Right atrium auricular region (tissue), 2 donors: ENCODE measurements at regions not wholly inside any gene's neighbourhood (a gene's known extent, or its start where the extent isn't known, plus 50 kb on each side); places are given as distances from the start of the nearest gene placed in this dataset.

Source experiments
- DNase-seq: peaks from one replicate; pipeline ENCODE4 v3.0.0-alpha.2; 2019; ENCODE audit warnings: low spot score
- H3K27ac ChIP-seq, 2 donors: fragments of 200-600 bp; sonication (generic); 1 replicate in 1 of 2; 2 replicates in 1 of 2; pipeline ENCODE4 v1.5.1; 2016 to 2019
- H3K27me3 ChIP-seq, 2 donors: fragments of 200-600 bp; sonication (generic); one replicate each; pipeline versions ENCODE4 v1.5.1 to v1.6.0; 2017 to 2019
- H3K36me3 ChIP-seq: fragments of 200-600 bp; sonication (generic); one replicate; pipeline ENCODE4 v1.5.1; 2016
- H3K4me1 ChIP-seq, 2 donors: fragments of 200-600 bp; sonication (generic); one replicate each; pipeline versions ENCODE4 v1.5.1 to v1.6.0; 2017 to 2019
- H3K4me3 ChIP-seq, 2 donors: fragments of 200-600 bp; sonication (generic); 1 replicate in 1 of 2; 2 replicates in 1 of 2; pipeline ENCODE4 v1.5.1; 2017 to 2019; ENCODE audit warnings: mild to moderate bottlenecking in 1 of 2, moderate library complexity in 1 of 2
- H3K9me3 ChIP-seq, 2 donors: fragments of 200-600 bp; sonication (generic); one replicate each; pipeline ENCODE4 v1.5.1; 2019
- TF ChIP-seq, protein P1 (sequence below), 2 donors: fragments of 200-600 bp; sonication (generic); IDR thresholded peaks; one replicate each; pipeline ENCODE4 v1.5.1; 2019; ENCODE audit warnings: antibody characterized with exemption in 2 of 2

DNA sequence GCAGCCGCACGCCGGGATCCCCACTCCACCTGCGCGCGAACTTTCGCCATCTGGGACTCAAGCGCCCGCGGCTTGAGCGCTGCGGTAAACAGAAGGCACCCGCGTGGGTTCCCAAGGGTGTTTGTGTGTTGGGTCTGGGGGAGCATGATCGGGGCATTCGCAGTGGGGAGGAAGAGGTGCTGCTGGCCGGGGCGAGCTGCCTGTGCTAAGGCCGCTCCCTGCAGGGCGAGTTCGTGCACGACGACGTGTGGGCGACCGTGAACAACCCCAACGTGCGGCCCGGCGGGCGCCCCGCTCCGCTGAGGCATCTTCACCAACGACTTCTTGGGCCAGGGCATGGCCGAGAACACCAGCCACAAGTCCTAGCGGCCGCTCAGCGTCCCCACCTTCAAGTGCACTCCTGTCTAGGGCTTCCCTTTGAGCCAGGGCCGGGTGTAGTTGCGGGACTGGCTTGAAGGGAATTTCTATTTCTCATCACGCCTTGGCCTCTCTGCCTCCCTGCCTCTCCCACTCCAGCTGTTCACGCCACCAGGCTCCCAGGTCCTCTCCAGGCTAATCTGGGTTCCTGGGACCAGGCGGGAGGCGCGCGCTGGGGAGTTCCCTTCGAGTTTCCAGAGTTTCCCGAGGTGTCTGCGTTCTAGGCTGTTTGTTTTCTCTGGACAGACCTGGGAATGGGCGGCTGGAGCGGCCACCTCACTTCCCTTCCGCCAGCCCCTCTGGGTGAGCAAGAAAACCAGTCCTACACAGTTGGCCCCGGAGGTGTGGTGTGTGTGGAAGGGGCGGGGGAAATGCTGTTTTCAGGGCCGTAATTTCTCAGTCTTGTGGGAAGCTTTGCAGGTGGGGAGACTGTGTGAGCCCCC is 417.8 kb upstream of the TMTC1 start:
- Histone ChIP-seq H3K4me1 (peaks cover 0 to 12% of the 10 kb centered on the region in 2 donors), H3K27me3 (no peaks in the 10 kb centered on the region), H3K4me3 (peak overlapping the region; percentile 16 to 47), H3K27ac (no peak overlapping the region), H3K36me3 (no peaks in the 10 kb centered on the region), H3K9me3 (no peaks in the 10 kb centered on the region)
- no peak for DNase-seq
- TF ChIP-seq, protein P1, sequence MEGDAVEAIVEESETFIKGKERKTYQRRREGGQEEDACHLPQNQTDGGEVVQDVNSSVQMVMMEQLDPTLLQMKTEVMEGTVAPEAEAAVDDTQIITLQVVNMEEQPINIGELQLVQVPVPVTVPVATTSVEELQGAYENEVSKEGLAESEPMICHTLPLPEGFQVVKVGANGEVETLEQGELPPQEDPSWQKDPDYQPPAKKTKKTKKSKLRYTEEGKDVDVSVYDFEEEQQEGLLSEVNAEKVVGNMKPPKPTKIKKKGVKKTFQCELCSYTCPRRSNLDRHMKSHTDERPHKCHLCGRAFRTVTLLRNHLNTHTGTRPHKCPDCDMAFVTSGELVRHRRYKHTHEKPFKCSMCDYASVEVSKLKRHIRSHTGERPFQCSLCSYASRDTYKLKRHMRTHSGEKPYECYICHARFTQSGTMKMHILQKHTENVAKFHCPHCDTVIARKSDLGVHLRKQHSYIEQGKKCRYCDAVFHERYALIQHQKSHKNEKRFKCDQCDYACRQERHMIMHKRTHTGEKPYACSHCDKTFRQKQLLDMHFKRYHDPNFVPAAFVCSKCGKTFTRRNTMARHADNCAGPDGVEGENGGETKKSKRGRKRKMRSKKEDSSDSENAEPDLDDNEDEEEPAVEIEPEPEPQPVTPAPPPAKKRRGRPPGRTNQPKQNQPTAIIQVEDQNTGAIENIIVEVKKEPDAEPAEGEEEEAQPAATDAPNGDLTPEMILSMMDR (IDR thresholded peaks at IDR 0.05) = peak in 1 of 2 donors; percentile 37

DNA sequence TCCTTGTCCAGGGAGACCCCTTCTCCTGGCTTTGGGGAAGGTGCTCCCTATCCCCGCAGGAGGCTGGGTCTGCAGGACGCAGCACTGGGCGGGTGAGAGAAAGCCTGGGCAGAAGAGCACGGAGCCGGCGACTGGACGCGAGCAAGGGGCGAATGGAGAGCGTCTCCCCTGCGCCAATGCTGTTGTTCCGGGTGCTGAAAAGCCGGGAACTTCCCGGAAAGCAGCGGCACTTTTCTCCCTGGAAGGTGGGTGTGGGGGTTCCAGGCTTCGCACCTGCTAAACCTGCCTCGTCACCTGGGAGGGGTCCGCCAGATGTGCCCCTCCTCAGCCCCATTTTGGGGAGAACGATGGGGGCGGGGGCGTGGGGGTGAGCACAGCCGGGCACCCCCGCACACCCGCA is 417.1 kb upstream of the TMTC1 start:
- TF ChIP-seq, protein P1 (IDR thresholded peaks at IDR 0.05) = no peak

DNA sequence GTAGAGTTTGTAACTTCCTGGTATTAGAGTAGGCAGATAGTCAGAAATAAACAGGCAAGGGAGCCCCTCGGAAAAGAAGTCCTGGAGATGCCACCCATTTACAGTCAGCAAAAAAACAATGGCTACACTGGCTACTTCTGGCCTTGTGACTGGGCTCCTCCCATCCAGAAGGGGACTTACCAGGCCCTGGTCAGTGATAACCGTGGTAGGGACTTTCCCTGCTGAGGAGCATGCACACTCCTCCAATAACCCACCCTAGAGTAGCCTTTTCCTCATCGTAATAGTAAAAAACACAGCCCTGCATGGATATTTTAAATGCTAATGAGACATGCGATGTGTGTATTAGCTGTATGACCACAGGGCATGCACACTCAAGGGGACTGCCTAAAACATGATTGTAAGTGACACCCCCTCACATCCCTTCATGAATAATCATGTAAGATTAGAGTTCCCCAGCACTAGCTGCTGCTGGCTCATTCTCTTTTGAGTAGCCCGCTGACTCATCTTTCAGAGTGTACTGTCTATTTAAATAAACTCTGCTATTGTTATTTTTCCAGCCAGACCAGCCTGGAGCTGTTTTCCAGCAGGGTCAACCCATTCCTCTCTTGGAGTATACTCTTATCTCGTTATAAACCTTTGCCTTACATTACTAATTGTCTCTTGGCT is 413.8 kb upstream of the TMTC1 start:
- Histone ChIP-seq H3K27me3 (no peaks in the 10 kb centered on the region), H3K36me3 (no peaks in the 10 kb centered on the region), H3K4me1 (peaks cover 0 to 12% of the 10 kb centered on the region in 2 donors), H3K27ac (no peak overlapping the region), H3K4me3 (no peak overlapping the region), H3K9me3 (no peaks in the 10 kb centered on the region)
- DNase-seq = no peak
- TF ChIP-seq, protein P1 (IDR thresholded peaks at IDR 0.05) = no peak

More for the DNA sequence above, 417.1 kb upstream of the TMTC1 start:
- Histone ChIP-seq H3K27ac (no peak overlapping the region), H3K27me3 (no peaks in the 10 kb centered on the region), H3K4me1 (peaks cover 0 to 12% of the 10 kb centered on the region in 2 donors), H3K4me3 (peak overlapping the region; percentile 16 to 47), H3K36me3 (no peaks in the 10 kb centered on the region), H3K9me3 (no peaks in the 10 kb centered on the region)
- DNase-seq = no peak

DNA sequence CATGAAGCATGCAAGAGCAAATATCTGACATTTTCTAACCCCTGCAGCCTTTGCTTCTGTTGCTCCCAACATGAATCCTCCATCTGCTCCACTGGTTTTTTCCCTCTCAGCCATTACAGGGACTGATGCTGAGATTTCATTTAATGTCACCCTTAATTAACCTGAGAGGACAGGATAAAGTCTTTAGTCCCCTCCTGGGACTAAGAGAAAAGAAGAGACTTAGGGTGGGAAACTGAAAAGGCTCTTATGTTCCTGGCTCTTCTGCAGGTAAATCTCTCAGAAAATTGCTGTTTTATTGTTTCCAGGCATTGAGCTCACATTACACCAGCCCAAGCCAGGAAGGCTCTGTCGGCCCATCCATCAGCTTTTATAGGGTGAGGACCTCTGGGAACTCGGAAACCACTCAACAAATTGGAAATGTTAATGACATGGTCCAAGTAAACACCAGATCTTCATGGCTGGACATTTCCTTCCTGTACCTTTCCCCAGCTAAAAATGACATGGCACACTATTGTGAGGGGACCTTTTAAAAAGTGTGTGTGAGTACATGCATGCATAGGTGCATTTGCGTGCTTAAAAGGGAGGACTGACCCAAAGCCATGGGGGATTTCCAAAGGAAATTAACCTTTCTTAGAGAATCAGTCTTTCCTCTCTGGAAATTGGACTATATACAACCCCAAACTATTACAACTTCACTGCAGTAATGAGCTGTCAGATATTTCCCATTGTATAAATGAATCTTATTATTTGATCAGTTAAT is 408.1 kb upstream of the TMTC1 start:
- no peak overlapping the region for H3K4me3 ChIP-seq
- no peak for DNase-seq
- H3K4me1 ChIP-seq = no peaks in the 10 kb centered on the region
- no peaks in the 10 kb centered on the region for H3K36me3 ChIP-seq
- no peaks in the 10 kb centered on the region for H3K27me3 ChIP-seq
- no peaks in the 10 kb centered on the region for H3K9me3 ChIP-seq
- no peak overlapping the region for H3K27ac ChIP-seq
- TF ChIP-seq, protein P1 (IDR thresholded peaks at IDR 0.05) = no peak

DNA sequence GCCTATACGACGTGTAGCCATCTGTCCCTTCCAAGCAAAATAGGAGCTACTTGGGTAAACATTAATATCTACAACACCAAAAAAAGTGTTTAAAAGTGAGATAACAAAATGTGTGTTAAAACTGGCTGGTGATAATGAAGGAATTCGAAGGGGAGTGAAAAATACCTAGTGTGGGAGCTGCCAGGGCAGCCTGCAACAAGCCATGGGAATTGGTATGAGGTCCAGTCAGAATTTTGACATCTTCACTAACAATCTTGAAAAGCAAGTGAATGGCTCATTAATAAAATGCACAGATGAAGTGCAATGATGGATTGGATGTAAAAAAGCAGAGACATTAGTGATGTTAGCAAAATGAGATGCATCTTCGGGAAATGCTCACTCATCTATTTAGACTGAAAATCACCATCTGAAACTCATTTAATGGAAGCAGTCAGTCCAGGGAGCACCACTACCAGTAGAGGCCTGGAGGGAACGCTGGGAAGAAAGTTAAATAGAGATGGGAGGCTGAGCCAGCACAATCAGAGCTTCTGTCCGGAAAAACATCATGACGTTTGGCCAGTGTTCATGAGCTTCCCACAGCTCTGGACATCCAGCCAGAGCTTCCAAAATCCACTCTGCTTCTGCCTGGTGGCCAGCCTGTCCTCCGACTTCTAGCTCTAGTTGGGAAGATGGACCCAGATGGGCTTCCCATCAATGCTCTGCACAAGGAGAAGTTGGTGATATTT is 405.0 kb upstream of the TMTC1 start:
- TF ChIP-seq, protein P1 (IDR thresholded peaks at IDR 0.05) = no peak
- no peaks in the 10 kb centered on the region for H3K9me3 ChIP-seq
- H3K27ac ChIP-seq = no peak overlapping the region
- H3K36me3 ChIP-seq = no peaks in the 10 kb centered on the region
- no peaks in the 10 kb centered on the region for H3K4me1 ChIP-seq
- DNase-seq = no peak
- no peak overlapping the region for H3K4me3 ChIP-seq
- H3K27me3 ChIP-seq = no peaks in the 10 kb centered on the region
